Hepatocyte (in vitro differentiated cells): ENCODE measurements at regions not wholly inside any gene's neighbourhood (a gene's known extent, or its start where the extent isn't known, plus 50 kb on each side); places are given as distances from the start of the nearest gene placed in this dataset.
"Not testable (repeated sequence)": the region's sequence is repeated elsewhere in the genome, so short reads cannot be mapped to it uniquely, and the experiment has no call there.

Experiments used
- DNase-seq: peaks from one replicate; pipeline ENCODE4 v3.0.0-alpha.2; 2016; ENCODE audit warnings: low spot score
- H2AFZ ChIP-seq: fragments of 200-600 bp; sonication (generic); 2 replicates; pipeline ENCODE4 v1.6.0; 2016; ENCODE audit warnings: antibody characterized with exemption, mild to moderate bottlenecking
- H3K27ac ChIP-seq: fragments of 200-600 bp; sonication (generic); 2 replicates; pipeline ENCODE4 v1.5.1; 2016; ENCODE audit warnings: mild to moderate bottlenecking
- H3K27me3 ChIP-seq: fragments of 200-600 bp; sonication (generic); 2 replicates; pipeline ENCODE4 v1.6.1; 2016
- H3K36me3 ChIP-seq: fragments of 200-600 bp; sonication (generic); replicated peaks from 2 replicates; pipeline ENCODE4 v1.5.1; 2016; ENCODE audit warnings: low read depth; ENCODE audit not compliant: insufficient read depth
- H3K4me1 ChIP-seq: fragments of 200-600 bp; sonication (generic); 2 replicates; pipeline ENCODE4 v1.5.1; 2016; ENCODE audit warnings: mild to moderate bottlenecking, moderate library complexity; ENCODE audit not compliant: insufficient read depth
- H3K4me2 ChIP-seq: fragments of 200-600 bp; sonication (generic); 2 replicates; pipeline ENCODE4 v1.6.0; 2016
- H3K4me3 ChIP-seq: fragments of 200-600 bp; sonication (generic); 2 replicates; pipeline ENCODE4 v1.5.1; 2016; ENCODE audit warnings: mild to moderate bottlenecking
- H3K79me2 ChIP-seq: fragments of 200-600 bp; sonication (generic); 2 replicates; pipeline ENCODE4 v1.6.0; 2017; ENCODE audit warnings: mild to moderate bottlenecking
- H3K9me2 ChIP-seq: fragments of 200-600 bp; sonication (generic); replicated peaks from 2 replicates; pipeline ENCODE4 v1.6.0; 2017; ENCODE audit warnings: mild to moderate bottlenecking; ENCODE audit not compliant: insufficient read depth
- H3K9me3 ChIP-seq: fragments of 200-600 bp; sonication (generic); 2 replicates; pipeline ENCODE4 v1.5.1; 2016; ENCODE audit warnings: low read depth, mild to moderate bottlenecking
- H4K20me1 ChIP-seq: fragments of 200-600 bp; sonication (generic); 2 replicates; pipeline ENCODE4 v1.6.0; 2016; ENCODE audit warnings: mild to moderate bottlenecking; ENCODE audit not compliant: insufficient read depth, poor library complexity, severe bottlenecking
- CTCF ChIP-seq: fragments of 200-600 bp; sonication (generic); IDR thresholded peaks from 2 replicates; pipeline ENCODE4 v1.5.1; 2016; ENCODE audit warnings: antibody characterized with exemption, mild to moderate bottlenecking; ENCODE audit not compliant: poor library complexity
- EZH2 ChIP-seq: fragments of 200-600 bp; sonication (generic); IDR thresholded peaks from 2 replicates; pipeline ENCODE4 v1.6.1; 2016; ENCODE audit warnings: antibody characterized with exemption, mild to moderate bottlenecking, borderline replicate concordance
- EZH2phosphoT487 ChIP-seq: fragments of 200-600 bp; sonication (generic); IDR thresholded peaks from one replicate; pipeline ENCODE4 v1.6.1; 2018; ENCODE audit warnings: antibody characterized with exemption, mild to moderate bottlenecking, low read depth, moderate library complexity; ENCODE audit not compliant: unreplicated experiment, severe bottlenecking
- WGBS: methylation state at CpG from one replicate; pipeline ENCODE4 v1.1.6; 2016; ENCODE audit warnings: low lambda C conversion rate; ENCODE audit errors: missing lambda C conversion rate; 5-methylcytosine and 5-hydroxymethylcytosine counted together

- no peak overlapping the region for H3K27ac ChIP-seq
- no peak overlapping the region for H3K4me2 ChIP-seq
- no peaks in the 10 kb centered on the region for H3K4me1 ChIP-seq
- H2AFZ ChIP-seq, result no peak overlapping the region
- DNase-seq, result no peak
- no peaks in the 10 kb centered on the region for H4K20me1 ChIP-seq
- no peaks in the 10 kb centered on the region for H3K9me2 ChIP-seq
- H3K9me3 ChIP-seq, result no peaks in the 10 kb centered on the region
- H3K27me3 ChIP-seq, result no peaks in the 10 kb centered on the region
- TF ChIP-seq EZH2phosphoT487 (no peak), CTCF (no peak), EZH2 (no peak)
- H3K36me3 ChIP-seq, result no peaks in the 10 kb centered on the region
- no peaks in the 10 kb centered on the region for H3K79me2 ChIP-seq
- H3K4me3 ChIP-seq, result no peak overlapping the region
Measured at GRCh38 chr9:33697171-33697570, 98.2 kb upstream of the PRSS3 start.

GRCh38 chr9:33698267-33698666 is 97.1 kb upstream of the PRSS3 start:
- Histone ChIP-seq H3K4me2 (no peak overlapping the region), H3K9me3 (no peaks in the 10 kb centered on the region), H3K27ac (no peak overlapping the region), H3K79me2 (no peaks in the 10 kb centered on the region), H4K20me1 (no peaks in the 10 kb centered on the region), H3K9me2 (no peaks in the 10 kb centered on the region), H3K27me3 (no peaks in the 10 kb centered on the region), H3K4me3 (no peak overlapping the region), H3K4me1 (no peaks in the 10 kb centered on the region), H2AFZ (no peak overlapping the region), H3K36me3 (no peaks in the 10 kb centered on the region)
- TF ChIP-seq EZH2 (no peak), CTCF (no peak), EZH2phosphoT487 (no peak)
- 92% methylated on average over 1 of the region's 1 CpG for WGBS
- DNase-seq, result no peak

GRCh38 chr9:33700940-33701339 is 94.4 kb upstream of the PRSS3 start:
- not testable (repeated sequence) for H3K4me3 ChIP-seq, H3K4me2 ChIP-seq, H3K4me1 ChIP-seq, H3K9me3 ChIP-seq, DNase-seq, H3K79me2 ChIP-seq, H3K27me3 ChIP-seq, H3K27ac ChIP-seq, H3K36me3 ChIP-seq, H3K9me2 ChIP-seq, H2AFZ ChIP-seq, H4K20me1 ChIP-seq
- WGBS, result 100% methylated on average over 2 of the region's 2 CpGs

- TF ChIP-seq EZH2phosphoT487 (no peak), EZH2 (no peak), CTCF (no peak)
- H3K79me2 ChIP-seq, result no peaks in the 10 kb centered on the region
- H3K4me1 ChIP-seq, result no peaks in the 10 kb centered on the region
- H2AFZ ChIP-seq, result no peak overlapping the region
- no peaks in the 10 kb centered on the region for H3K9me3 ChIP-seq
- no peaks in the 10 kb centered on the region for H3K27me3 ChIP-seq
- no peak for DNase-seq
- H3K27ac ChIP-seq, result no peak overlapping the region
- H3K4me2 ChIP-seq, result no peak overlapping the region
- no peaks in the 10 kb centered on the region for H4K20me1 ChIP-seq
- H3K4me3 ChIP-seq, result no peak overlapping the region
- no peaks in the 10 kb centered on the region for H3K36me3 ChIP-seq
- 83% methylated on average over 8 of the region's 8 CpGs for WGBS
- H3K9me2 ChIP-seq, result no peaks in the 10 kb centered on the region
Measured at GRCh38 chr9:33703430-33704102, 91.8 kb upstream of the PRSS3 start.

GRCh38 chr9:33705440-33705839 is 89.9 kb upstream of the PRSS3 start:
- H3K9me3 ChIP-seq, H3K27me3 ChIP-seq, H3K36me3 ChIP-seq, H3K4me3 ChIP-seq, H3K79me2 ChIP-seq, H3K9me2 ChIP-seq, H3K27ac ChIP-seq, H3K4me2 ChIP-seq, H3K4me1 ChIP-seq, H2AFZ ChIP-seq, H4K20me1 ChIP-seq: not testable (repeated sequence)
- peak; percentile 41 for DNase-seq
- WGBS, result 29% methylated on average over 2 of the region's 2 CpGs
